ENCODE measurements at regions not wholly inside any gene's neighbourhood (a gene's known extent, or its start where the extent isn't known, plus 50 kb on each side); places are given as distances from the start of the nearest gene placed in this dataset.
"Not testable (repeated sequence)": the region's sequence is repeated elsewhere in the genome, so short reads cannot be mapped to it uniquely, and the experiment has no call there.

DNA sequence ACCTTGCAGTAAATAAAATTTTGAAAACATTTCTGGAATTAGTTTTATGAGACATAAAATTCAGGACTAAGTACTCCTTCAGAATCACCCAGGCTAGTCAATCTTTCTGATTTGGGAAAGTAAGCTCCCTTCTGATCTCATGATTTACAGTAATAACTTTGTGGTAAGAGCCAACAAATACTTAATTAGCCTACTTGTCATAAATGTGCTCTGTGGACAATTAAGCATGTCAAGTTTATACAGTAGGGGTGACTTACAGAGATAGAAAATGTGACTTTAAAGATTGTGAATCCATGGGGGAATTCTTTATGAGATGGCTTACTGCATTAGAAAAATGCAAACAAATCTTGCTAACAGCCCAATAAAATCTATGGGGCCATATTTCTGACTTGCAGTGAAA lies 616.9 kb upstream of the GHITM start:
- DNase-seq: no peak

DNA sequence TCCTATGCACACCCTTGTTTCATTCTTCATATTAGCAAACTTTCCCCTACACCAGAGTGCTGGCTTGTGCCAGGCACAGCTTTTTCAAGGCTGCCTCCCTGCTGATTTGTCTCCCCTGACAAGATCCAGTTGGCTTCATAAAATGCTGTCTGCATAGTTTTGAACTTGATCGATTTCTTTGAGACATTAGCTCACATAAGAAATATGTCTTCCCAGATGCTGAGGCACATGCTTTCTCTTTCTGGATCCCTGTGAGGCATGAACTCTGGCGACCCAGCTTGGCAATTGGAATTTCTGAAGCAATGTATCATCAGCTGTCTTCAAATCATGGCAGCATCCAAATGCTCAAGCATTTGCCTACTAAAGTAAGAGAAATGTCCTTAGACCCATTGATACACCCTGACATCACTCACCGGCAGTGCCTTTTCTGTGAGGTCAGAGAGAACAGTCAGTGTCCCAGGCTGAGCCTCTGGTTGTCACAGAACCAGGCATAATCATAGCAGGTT lies 616.4 kb upstream of the GHITM start:
- DNase-seq: no peak

DNA sequence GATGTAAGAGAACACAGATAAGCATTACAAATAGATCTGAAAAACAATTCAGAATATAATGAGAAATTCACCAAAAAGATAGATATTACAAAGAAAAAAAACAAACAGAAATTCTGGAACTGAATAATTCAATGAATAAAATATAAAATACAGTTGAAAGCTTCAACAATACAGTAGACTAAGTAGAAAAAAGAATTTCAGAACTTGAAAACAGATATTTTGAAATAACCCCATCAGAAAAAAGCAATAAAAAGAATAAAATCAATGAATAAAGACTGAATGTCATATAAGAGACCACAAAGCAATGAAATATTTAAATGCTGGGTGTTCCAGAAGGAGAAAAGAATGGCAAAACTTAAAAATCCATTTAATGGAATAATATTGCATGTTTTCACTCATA lies 611.4 kb upstream of the GHITM start:
- no peak for DNase-seq

DNA sequence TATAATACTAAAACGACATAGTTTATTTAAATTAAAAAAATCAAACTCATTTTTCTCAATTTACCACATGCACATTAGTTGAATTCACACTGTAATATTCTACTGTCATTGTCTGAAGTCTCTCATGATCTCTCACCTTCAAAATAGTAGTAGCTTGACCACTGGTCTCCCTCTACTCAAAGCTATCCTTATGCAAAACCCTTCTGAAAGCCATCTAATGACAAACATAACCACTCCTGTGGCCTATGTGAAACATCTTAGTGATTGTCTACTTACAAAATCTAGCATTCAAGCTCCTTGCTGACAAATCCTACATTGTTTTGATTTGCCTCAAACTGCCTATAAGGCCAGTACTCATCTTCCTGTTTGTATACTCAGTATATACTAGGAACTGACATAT lies 606.0 kb upstream of the GHITM start:
- no peak for DNase-seq

DNA sequence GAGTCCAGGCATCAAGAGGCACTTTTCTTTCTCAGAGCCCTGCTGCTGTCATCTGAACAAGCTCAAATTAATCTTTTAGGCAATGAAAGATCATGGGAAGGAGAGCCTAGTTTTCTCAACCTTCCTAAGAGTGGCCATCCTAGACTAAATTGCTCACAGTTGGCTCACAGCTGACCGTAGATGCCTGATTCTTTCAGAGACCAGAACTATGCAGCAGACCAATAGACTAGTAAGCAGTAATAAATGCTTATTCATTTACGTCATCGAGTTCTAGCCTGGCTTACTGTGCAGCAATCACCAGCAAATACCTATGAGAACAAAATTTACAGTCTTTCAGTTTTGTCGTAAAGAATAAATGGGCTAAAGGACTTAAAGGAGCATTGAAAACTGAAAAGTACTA lies 602.9 kb upstream of the GHITM start:
- no peak for DNase-seq

GRCh38 chr10:83538047-83538446 lies 601.3 kb upstream of the GHITM start:
- DNase-seq: no peak

DNA sequence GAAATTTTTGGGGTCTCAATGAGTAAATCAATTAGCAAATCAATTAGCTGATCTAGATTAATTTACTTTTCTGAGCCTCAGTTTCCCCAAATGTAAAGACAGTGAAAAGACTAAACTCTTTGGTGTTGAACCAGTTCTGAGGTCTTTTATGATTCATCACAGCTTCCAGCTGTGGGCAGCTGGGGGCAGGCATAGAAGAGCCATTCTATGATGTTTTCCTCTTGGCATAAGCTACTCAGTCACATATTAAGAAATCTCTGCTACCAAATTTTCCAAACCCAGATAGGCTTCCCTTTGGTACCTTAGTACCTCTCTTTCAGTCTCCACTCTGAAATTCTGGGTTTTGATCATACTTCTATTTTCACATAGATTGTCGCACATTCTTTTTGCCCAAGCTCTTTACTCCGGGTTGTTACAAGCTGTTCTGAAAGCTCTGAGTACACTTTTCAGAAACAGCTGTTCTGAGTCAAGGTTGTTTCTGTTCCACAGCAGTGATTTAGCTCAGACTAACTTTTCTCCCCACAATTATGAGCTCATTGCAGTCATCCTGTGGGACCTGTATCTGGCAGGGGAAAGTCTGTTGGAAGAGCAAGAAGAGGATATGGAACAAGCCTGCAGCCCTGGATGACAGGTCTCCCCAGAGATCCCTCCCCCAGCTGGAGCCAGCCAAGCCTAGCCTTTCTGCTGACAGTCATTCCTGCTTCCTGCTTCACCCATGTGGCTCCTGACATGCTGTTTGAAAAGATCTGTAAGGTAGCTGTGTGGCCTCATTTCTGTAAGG lies 599.6 kb upstream of the GHITM start:
- DNase-seq: no peak

GRCh38 chr10:83541046-83541445 lies 598.3 kb upstream of the GHITM start:
- DNase-seq: no peak

GRCh38 chr10:83542774-83543411 lies 596.4 kb upstream of the GHITM start:
- DNase-seq: no peak

GRCh38 chr10:83543691-83544462 lies 595.4 kb upstream of the GHITM start:
- DNase-seq: no peak

- no peak for DNase-seq
Measured at GRCh38 chr10:83545901-83546391, 593.4 kb upstream of the GHITM start.

DNA sequence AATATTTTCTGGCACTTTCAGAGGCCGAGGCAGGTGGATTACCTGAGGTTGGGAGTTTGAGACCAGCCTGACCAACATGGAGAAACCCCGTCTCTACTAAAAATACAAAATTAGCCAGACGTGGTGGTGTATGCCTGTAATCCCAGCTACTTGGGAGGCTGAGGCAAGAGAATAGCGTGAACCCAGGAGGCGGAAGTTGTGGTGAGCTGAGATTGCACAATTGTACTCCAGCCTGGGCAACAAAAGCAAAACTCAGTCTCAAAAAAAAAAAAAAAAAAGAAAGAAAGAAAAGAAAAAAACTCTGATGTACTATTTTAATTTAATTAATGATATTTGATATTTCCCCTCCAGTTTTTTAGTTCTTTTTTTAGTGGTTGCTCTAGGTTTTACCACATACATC lies 588.1 kb upstream of the GHITM start:
- DNase-seq: not testable (repeated sequence)

DNA sequence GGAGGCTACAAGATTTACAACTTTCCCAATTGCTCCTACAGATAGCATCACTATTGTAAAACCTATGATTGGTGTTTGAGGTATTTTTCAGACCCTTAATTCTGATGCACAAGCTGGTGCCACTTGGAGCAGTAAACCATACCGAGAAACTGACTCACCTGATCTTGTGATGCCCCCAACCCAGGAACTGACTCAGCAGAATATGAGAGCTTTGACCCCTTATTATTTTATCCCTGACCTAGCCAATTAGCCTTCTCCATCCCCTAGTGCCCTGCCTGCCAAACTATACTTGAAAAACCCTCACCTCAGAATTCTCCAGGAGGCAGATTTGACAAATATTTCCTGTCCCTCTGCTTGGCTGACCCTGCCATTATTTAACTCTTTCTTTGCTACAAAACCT lies 585.9 kb upstream of the GHITM start:
- DNase-seq: no peak

DNA sequence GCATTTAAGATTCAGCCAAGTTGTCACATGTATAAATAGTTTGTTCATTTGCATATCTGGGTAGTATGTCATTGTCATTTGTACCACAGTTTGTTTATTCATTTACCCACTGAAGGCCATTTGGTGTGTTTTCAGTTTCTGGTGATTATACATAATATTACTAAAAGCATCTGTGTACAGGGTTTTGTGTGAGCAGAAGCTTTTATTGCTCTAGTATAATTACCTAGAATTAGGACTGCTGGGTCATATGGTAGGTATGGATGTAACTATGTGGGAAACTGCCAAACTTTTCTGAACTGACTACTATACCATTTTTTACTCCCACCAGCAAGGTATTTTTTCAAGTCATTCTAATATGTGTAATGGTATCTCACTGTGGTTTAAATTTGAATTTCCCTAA lies 584.0 kb upstream of the GHITM start:
- DNase-seq: no peak

- no peak for DNase-seq
Measured at GRCh38 chr10:83562381-83562780, 576.9 kb upstream of the GHITM start.

GRCh38 chr10:83564889-83565588 lies 574.3 kb upstream of the GHITM start:
- DNase-seq: no peak

DNA sequence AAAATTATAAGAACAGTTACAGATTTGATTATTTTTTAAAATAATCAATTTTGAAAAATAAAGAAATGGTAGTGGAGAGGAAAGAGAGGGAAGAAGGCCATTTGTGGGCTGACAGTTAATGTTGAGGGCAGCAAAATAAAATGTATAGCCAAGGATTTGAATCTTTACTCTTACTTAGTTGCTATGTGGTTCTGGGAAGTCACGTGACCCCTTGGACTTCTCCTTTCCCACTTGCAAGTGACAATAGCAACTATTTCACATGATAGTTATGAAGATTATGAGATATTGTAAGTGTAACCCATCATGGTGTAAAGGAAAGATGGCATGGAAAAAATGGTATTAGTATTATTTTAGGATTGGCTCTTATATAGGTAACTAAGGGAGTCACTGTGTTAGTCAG lies 567.3 kb upstream of the GHITM start:
- DNase-seq: no peak

GRCh38 chr10:83574770-83575169 lies 564.5 kb upstream of the GHITM start:
- no peak for DNase-seq

DNA sequence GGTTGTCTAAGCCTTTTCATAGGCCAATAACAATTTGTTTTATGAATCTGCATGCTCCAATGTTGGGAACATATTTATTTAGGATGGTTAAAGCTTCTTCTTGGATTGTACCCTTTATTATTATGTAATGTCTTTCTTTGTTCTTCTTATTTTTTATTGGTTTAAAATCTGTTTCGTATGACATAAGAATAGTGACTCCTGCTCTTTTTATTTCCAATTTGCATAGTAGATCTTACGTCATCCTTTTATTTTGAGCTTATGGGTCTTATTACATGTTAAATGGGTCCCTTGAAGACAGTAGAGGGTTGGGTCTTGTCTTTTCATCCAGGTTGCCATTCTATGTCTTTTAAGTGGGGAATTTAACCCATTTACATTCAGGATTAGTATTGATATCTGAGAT lies 561.9 kb upstream of the GHITM start:
- DNase-seq: no peak

DNA sequence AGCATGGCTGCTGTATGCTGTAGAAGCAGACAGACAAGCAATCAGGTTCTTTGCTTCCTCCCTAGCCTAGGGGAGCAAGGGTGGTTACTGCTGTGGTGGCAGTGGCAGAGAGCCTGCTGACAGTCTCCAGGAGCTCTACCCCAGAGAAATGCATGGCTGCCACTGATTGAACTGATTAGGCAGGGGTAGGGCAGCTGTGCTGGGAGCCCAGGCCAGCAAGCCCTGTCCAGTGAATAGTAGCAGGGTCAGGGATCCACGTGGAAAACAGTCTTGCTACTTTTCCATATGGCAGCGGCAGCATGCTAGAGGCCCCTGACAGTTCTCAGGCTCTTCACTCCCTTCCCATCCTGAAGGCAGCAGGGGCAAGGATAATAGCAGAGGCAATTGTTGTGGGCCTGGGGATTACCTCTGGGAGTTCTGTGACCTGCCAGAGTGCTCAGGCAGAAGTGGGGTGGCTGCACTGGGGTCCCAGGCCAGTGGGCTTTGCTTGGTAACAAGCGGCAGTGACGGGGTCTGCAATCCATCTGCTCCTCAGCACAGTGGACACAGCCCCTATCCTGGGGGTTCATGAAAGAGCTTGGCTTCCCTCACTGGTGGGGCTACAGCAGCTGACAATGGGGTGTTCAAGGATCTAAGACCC lies 558.8 kb upstream of the GHITM start:
- no peak for DNase-seq

DNA sequence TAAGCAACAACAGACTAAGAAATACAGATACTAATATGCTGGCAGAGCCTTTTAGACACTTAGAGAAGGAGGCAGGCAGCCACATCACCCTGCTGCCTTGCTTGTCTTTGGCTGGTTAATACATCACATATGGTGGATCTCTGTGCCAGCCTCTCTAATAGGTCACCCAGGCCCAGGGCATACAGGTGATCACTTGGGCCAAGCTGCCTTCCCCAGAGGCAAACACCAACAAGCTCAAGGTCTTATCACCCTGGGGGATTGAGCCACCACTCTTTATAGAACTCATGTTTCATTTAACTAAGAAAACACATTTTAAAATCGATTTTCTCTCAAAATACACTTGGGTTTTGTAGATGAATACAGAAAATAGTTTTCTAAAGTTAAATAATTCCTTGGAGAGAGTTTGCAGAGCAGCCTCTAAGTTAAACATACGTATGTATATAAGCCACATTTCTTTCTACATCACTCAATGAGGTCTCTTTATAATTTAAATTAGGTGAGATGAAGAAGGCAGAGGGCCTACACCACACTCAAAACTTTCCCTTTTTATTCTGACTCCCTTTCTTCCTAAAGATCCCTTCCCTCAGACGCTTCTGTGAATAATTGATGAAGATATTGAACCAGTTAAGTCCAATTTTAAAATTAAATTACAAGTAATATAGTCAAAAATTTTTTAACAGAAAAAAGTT lies 556.8 kb upstream of the GHITM start:
- DNase-seq: no peak

- DNase-seq: no peak
Measured at GRCh38 chr10:83585686-83586085, 553.6 kb upstream of the GHITM start.

Measured in activated naive CD4-positive, alpha-beta T cell (primary cell).